ENCODE measurements at regions not wholly inside any gene's neighbourhood (a gene's known extent, or its start where the extent isn't known, plus 50 kb on each side); places are given as distances from the start of the nearest gene placed in this dataset.

DNA sequence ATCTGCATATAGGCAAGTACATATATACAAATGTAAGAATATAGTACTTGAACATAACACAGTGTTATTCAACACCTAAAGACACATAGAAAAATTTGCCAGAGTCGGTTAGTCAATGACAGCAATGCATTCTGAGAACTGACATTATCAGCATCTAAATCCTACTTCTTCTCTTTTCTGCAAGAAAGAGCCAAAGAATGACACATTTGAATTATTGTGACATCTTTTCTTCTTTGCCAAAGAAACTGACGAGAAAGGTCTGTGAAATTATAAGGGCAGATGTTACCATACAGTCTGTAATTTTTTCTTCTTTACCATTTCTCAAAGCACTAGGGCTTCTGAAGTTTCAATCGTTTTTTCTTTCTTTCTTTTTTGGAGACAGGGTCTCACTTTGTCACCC, 350.9 kb upstream of the NBEA start:
- BruUV-seq (replicated peaks): no TSS peak
- POLR2A ChIA-PET: no interaction called here

DNA sequence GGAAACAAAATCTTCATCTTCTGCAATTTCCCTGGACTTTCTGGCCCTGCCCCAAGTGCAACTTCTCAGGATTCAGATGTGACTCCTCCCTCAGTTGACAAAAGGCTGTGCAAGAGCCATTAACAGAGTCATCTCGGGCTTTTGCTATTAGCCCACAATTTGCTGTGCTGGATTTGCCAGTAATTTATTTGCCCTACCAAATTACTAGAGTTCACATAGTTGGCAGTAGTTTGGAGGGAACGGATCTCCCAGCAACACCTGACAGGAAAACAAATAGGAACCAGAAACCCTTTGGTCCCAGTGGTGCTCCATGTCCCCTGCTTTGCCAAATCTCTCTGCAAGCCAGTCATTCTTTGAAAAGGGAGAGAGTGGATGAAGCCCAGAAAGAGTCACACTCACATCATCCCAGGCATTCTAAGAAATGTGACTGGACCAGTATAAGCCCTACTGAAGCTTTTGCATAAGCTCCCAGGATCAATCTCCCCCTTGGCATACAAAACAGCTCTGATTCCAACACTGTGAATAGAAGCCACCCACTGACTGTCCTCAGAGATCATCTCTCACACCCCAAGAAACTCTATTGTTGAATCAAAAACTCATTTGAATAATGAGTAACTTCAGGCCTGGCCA, 350.1 kb upstream of the NBEA start:
- H3K79me2 ChIP-seq (ENCODE audit: control insufficient read depth, insufficient read depth, low read length): no peaks in the 10 kb centered on the region
- no peak for FAIRE-seq
- H3K27ac ChIP-seq (ENCODE audit: insufficient read depth, low read depth, low read length): no peak overlapping the region
- H3K4me2 ChIP-seq (ENCODE audit: insufficient read depth, low read length): no peak overlapping the region
- H3K9me3 ChIP-seq (replicated peaks; ENCODE audit: control insufficient read depth, insufficient read depth, low read length): no peaks in the 10 kb centered on the region
- H3K9ac ChIP-seq (replicated peaks; ENCODE audit: extremely low read depth, insufficient read depth, low read length): no peak overlapping the region
- H4K20me1 ChIP-seq (replicated peaks; ENCODE audit: control insufficient read depth, extremely low read depth, insufficient read depth, low read length): no peaks in the 10 kb centered on the region
- H3K4me1 ChIP-seq (ENCODE audit: control insufficient read depth, extremely low read depth, insufficient read depth, low read length): no peaks in the 10 kb centered on the region
- H3K4me3 ChIP-seq (replicated peaks in 1 of 3; ENCODE audit: insufficient read depth in 1 of 3, low read depth in 1 of 3, low read length in 3 of 3): no peak overlapping the region
- H3K9me1 ChIP-seq (replicated peaks; ENCODE audit: control insufficient read depth, extremely low read depth, insufficient read depth, low read length): no peaks in the 10 kb centered on the region
- intact Hi-C loops (cut with micrococcal nuclease): no loop called here
- POLR2A ChIA-PET: no interaction called here
- TF ChIP-seq MYC (IDR thresholded peaks at IDR 0.05; ENCODE audit: low read depth, low read length): no peak
- TF ChIP-seq POLR2AphosphoS5 (IDR thresholded peaks at IDR 0.05; ENCODE audit: insufficient read depth, low read depth, low read length): no peak
- TF ChIP-seq CTCF (IDR thresholded peaks at IDR 0.05; ENCODE audit: extremely low read depth in 1 of 2, insufficient read depth in 1 of 2, low read depth in 1 of 2, low read length in 2 of 2): no peak
- dilution Hi-C loops (cut with MboI; ENCODE audit: extremely low pct_ligation_motif_present, low sequenced_read_pairs): no loop called here
- no peak for DNase-seq (ENCODE audit: low read depth, low spot score)
- no peak overlapping the region for H2AFZ ChIP-seq (ENCODE audit: low read depth, low read length)
- H3K27me3 ChIP-seq (ENCODE audit: control insufficient read depth in 2 of 2, insufficient read depth in 2 of 2, low read length in 2 of 2): no peaks in the 10 kb centered on the region
- CTCF ChIA-PET: no interaction called here
- H3K36me3 ChIP-seq (ENCODE audit: control insufficient read depth in 2 of 2, extremely low read depth in 1 of 2, insufficient read depth in 2 of 2, low read length in 2 of 2): no peaks in the 10 kb centered on the region
- BruUV-seq (replicated peaks): no TSS peak

More for the DNA sequence above, 350.9 kb upstream of the NBEA start:
- CTCF ChIA-PET: no interaction called here
- H3K9me1 ChIP-seq (replicated peaks; ENCODE audit: control insufficient read depth, extremely low read depth, insufficient read depth, low read length): no peaks in the 10 kb centered on the region
- H3K36me3 ChIP-seq (ENCODE audit: control insufficient read depth in 2 of 2, extremely low read depth in 1 of 2, insufficient read depth in 2 of 2, low read length in 2 of 2): no peaks in the 10 kb centered on the region
- H3K79me2 ChIP-seq (ENCODE audit: control insufficient read depth, insufficient read depth, low read length): no peaks in the 10 kb centered on the region
- H3K4me2 ChIP-seq (ENCODE audit: insufficient read depth, low read length): no peak overlapping the region
- H3K27ac ChIP-seq (ENCODE audit: insufficient read depth, low read depth, low read length): no peak overlapping the region
- no peak for FAIRE-seq
- TF ChIP-seq EZH2 (IDR thresholded peaks at IDR 0.05; ENCODE audit: borderline replicate concordance, low read depth, low read length, severe bottlenecking) (no peak), FOS (IDR thresholded peaks at IDR 0.05; ENCODE audit: borderline replicate concordance, insufficient read depth, low read length) (no peak)
- dilution Hi-C loops (cut with MboI; ENCODE audit: extremely low pct_ligation_motif_present, low sequenced_read_pairs) (no loop called here), intact Hi-C loops (cut with micrococcal nuclease) (no loop called here)
- H4K20me1 ChIP-seq (replicated peaks; ENCODE audit: control insufficient read depth, extremely low read depth, insufficient read depth, low read length): no peaks in the 10 kb centered on the region
- no peaks in the 10 kb centered on the region for H3K9me3 ChIP-seq (replicated peaks; ENCODE audit: control insufficient read depth, insufficient read depth, low read length)
- H3K4me3 ChIP-seq (replicated peaks in 1 of 3; ENCODE audit: insufficient read depth in 1 of 3, low read depth in 1 of 3, low read length in 3 of 3): no peak overlapping the region
- no peak overlapping the region for H2AFZ ChIP-seq (ENCODE audit: low read depth, low read length)
- no peak for DNase-seq (ENCODE audit: low read depth, low spot score)
- H3K27me3 ChIP-seq (ENCODE audit: control insufficient read depth in 2 of 2, insufficient read depth in 2 of 2, low read length in 2 of 2): no peaks in the 10 kb centered on the region
- H3K4me1 ChIP-seq (ENCODE audit: control insufficient read depth, extremely low read depth, insufficient read depth, low read length): no peaks in the 10 kb centered on the region
- no peak overlapping the region for H3K9ac ChIP-seq (replicated peaks; ENCODE audit: extremely low read depth, insufficient read depth, low read length)
